HepG2 (cell line): ENCODE measurements at regions not wholly inside any gene's neighbourhood (a gene's known extent, or its start where the extent isn't known, plus 50 kb on each side); places are given as distances from the start of the nearest gene placed in this dataset.

Source experiments
- ATF2 ChIP-seq: sonication (generic); formaldehyde crosslinking; IDR thresholded peaks from 2 replicates; pipeline ENCODE4 v1.4.0; 2020; ENCODE audit warnings: missing genetic modification reagents
- CBX2 ChIP-seq, 2 experiments: fragments of 200-600 bp in 1 of 2; sonication (generic); formaldehyde crosslinking in 1 of 2; IDR thresholded peaks; 2 replicates each; pipeline versions ENCODE4 v1.7.0 to v1.8.1; 2018 to 2022; ENCODE audit warnings: low read depth in 2 of 2, low read length in 1 of 2, mild to moderate bottlenecking in 1 of 2, missing genetic modification reagents in 1 of 2
- CEBPB ChIP-seq: IDR thresholded peaks from 2 replicates; pipeline ENCODE4 v1.6.1; 2011; ENCODE audit warnings: low read depth, low read length, improper control_type of control experiment, borderline replicate concordance
- CTCF ChIP-seq: sonication (generic); formaldehyde crosslinking; IDR thresholded peaks from 2 replicates; pipeline ENCODE4 v1.5.0; 2020; ENCODE audit warnings: mild to moderate bottlenecking, missing genetic modification reagents, moderate library complexity
- DMTF1 ChIP-seq: sonication (generic); formaldehyde crosslinking; IDR thresholded peaks from 2 replicates; pipeline ENCODE4 v1.4.0; 2020; ENCODE audit warnings: mild to moderate bottlenecking, missing genetic modification reagents
- HBP1 ChIP-seq: IDR thresholded peaks from 2 replicates; pipeline ENCODE4 v1.6.1; 2016; ENCODE audit warnings: low read depth, control low read depth
- KDM4B ChIP-seq: sonication (generic); formaldehyde crosslinking; IDR thresholded peaks from 2 replicates; pipeline ENCODE4 v1.4.0; 2020; ENCODE audit warnings: missing genetic modification reagents
- PRDM10 ChIP-seq: sonication (generic); formaldehyde crosslinking; IDR thresholded peaks from 2 replicates; pipeline ENCODE4 v1.4.0; 2020; ENCODE audit warnings: low read depth, missing genetic modification reagents
- SP1 ChIP-seq, 2 experiments: fragments of 450-650 bp in 1 of 2; sonication (generic) in 1 of 2; formaldehyde crosslinking in 1 of 2; IDR thresholded peaks; 2 replicates each; pipeline versions ENCODE4 v1.4.0 to v1.6.1; 2016 to 2020; ENCODE audit warnings: missing genetic modification reagents in 1 of 2
- ZFX ChIP-seq: sonication (generic); formaldehyde crosslinking; IDR thresholded peaks from 2 replicates; pipeline ENCODE4 v1.4.0; 2020; ENCODE audit warnings: mild to moderate bottlenecking, low read depth, missing genetic modification reagents, moderate library complexity

- no peak for TF ChIP-seq DMTF1 (CRISPR knock-in tag)
- TF ChIP-seq CTCF = no peak
- no peak for TF ChIP-seq ATF2 (CRISPR knock-in tag)
- TF ChIP-seq KDM4B (CRISPR knock-in tag) = no peak
- no peak for TF ChIP-seq CBX2 (IDR thresholded peaks at IDR 0.05; ENCODE audit: low read depth, low read length)
- TF ChIP-seq CBX2 (CRISPR knock-in tag; IDR thresholded peaks at IDR 0.05; ENCODE audit: low read depth) = no peak
- no peak for TF ChIP-seq SP1 (IDR thresholded peaks at IDR 0.05)
- TF ChIP-seq SP1 (CRISPR knock-in tag; IDR thresholded peaks at IDR 0.05) = no peak
- TF ChIP-seq CEBPB = no peak
- TF ChIP-seq HBP1 (CRISPR knock-in tag) = no peak
- no peak for TF ChIP-seq PRDM10 (CRISPR knock-in tag)
- TF ChIP-seq ZFX (CRISPR knock-in tag) = no peak
Observed at GRCh38 chr2:37501113-37501512, 156.7 kb downstream of the QPCT start.
